ENCODE measurements at regions not wholly inside any gene's neighbourhood (a gene's known extent, or its start where the extent isn't known, plus 50 kb on each side); places are given as distances from the start of the nearest gene placed in this dataset.

DNA sequence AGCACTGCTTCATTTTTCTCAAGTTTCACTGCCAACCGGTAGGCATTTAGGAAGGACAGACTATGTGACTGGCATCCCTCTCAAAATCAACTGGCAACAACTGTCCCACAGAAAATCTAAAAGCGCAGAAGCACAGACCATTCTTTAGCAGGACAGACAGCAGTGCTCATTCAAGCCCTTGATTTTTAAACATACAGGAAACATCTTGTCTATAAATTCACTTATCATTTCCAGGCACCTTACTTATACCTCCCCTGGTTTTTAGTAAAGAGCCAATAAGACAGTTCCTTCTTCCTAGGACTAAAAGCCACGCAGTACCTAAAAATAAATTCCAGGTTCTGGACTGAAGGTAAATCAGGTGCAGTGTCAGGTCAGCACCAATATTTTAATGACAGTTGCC, 343.2 kb upstream of the WWC1 start:
- H3K9ac ChIP-seq (ENCODE audit: low read length), result no peak overlapping the region
- no peaks in the 10 kb centered on the region for H3K9me3 ChIP-seq (ENCODE audit: low read length)

DNA sequence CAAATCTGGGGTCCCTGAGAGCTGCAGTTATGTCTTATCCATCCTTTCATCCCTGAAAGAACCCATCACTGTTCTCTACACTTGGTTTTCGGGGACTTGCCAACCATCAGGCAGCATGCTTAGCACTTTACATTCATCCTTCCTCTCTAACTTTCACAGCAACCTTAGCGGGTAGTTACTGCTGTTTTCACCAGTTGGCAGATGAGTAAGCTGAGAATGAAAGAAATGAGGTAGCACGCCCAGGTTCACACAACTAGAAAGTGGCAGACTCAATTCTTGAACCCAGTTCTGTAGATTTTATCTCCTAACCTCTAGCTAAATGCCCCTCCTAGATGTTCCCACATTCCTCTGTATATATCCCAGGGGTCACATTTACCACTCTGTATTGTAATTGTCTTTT, 342.0 kb upstream of the WWC1 start:
- TF ChIP-seq, protein P1, sequence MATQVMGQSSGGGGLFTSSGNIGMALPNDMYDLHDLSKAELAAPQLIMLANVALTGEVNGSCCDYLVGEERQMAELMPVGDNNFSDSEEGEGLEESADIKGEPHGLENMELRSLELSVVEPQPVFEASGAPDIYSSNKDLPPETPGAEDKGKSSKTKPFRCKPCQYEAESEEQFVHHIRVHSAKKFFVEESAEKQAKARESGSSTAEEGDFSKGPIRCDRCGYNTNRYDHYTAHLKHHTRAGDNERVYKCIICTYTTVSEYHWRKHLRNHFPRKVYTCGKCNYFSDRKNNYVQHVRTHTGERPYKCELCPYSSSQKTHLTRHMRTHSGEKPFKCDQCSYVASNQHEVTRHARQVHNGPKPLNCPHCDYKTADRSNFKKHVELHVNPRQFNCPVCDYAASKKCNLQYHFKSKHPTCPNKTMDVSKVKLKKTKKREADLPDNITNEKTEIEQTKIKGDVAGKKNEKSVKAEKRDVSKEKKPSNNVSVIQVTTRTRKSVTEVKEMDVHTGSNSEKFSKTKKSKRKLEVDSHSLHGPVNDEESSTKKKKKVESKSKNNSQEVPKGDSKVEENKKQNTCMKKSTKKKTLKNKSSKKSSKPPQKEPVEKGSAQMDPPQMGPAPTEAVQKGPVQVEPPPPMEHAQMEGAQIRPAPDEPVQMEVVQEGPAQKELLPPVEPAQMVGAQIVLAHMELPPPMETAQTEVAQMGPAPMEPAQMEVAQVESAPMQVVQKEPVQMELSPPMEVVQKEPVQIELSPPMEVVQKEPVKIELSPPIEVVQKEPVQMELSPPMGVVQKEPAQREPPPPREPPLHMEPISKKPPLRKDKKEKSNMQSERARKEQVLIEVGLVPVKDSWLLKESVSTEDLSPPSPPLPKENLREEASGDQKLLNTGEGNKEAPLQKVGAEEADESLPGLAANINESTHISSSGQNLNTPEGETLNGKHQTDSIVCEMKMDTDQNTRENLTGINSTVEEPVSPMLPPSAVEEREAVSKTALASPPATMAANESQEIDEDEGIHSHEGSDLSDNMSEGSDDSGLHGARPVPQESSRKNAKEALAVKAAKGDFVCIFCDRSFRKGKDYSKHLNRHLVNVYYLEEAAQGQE (IDR thresholded peaks at IDR 0.05; ENCODE audit: borderline replicate concordance), result no peak
- TF ChIP-seq TAF1 (IDR thresholded peaks at IDR 0.05; ENCODE audit: low read depth), result no peak
- TF ChIP-seq EZH2 (IDR thresholded peaks at IDR 0.05; ENCODE audit: borderline replicate concordance, insufficient read depth, low read length, poor library complexity, severe bottlenecking), result no peak
- TF ChIP-seq POLR2AphosphoS5 (IDR thresholded peaks at IDR 0.05), result no peak
- TF ChIP-seq MXI1 (conservative IDR thresholded peaks at IDR 0.05; ENCODE audit: poor library complexity, severe bottlenecking), result no peak
- TF ChIP-seq SMC3 (conservative IDR thresholded peaks at IDR 0.05; ENCODE audit: poor library complexity), result no peak
- TF ChIP-seq, protein P2, sequence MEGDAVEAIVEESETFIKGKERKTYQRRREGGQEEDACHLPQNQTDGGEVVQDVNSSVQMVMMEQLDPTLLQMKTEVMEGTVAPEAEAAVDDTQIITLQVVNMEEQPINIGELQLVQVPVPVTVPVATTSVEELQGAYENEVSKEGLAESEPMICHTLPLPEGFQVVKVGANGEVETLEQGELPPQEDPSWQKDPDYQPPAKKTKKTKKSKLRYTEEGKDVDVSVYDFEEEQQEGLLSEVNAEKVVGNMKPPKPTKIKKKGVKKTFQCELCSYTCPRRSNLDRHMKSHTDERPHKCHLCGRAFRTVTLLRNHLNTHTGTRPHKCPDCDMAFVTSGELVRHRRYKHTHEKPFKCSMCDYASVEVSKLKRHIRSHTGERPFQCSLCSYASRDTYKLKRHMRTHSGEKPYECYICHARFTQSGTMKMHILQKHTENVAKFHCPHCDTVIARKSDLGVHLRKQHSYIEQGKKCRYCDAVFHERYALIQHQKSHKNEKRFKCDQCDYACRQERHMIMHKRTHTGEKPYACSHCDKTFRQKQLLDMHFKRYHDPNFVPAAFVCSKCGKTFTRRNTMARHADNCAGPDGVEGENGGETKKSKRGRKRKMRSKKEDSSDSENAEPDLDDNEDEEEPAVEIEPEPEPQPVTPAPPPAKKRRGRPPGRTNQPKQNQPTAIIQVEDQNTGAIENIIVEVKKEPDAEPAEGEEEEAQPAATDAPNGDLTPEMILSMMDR (IDR thresholded peaks at IDR 0.05; ENCODE audit: poor library complexity, severe bottlenecking), result no peak
- no peak for TF ChIP-seq RAD21 (conservative IDR thresholded peaks at IDR 0.05)
- TF ChIP-seq EP300 (conservative IDR thresholded peaks at IDR 0.05; ENCODE audit: poor library complexity, severe bottlenecking), result no peak
- Histone ChIP-seq H3K9me2 (ENCODE audit: insufficient read depth, low read length) (no peaks in the 10 kb centered on the region), H3K27me3 (ENCODE audit: insufficient read depth, low read depth, low read length) (no peaks in the 10 kb centered on the region), H3K4me2 (ENCODE audit: low read length) (no peak overlapping the region), H3K27ac (ENCODE audit: low read length) (no peak overlapping the region), H4K20me1 (ENCODE audit: insufficient read depth) (no peaks in the 10 kb centered on the region), H2AFZ (ENCODE audit: low read depth, low read length) (no peak overlapping the region), H3K9me3 (ENCODE audit: low read length) (no peaks in the 10 kb centered on the region), H3F3A (ENCODE audit: insufficient read depth, low read length, poor library complexity, severe bottlenecking) (no peaks in the 10 kb centered on the region), H3K36me3 (ENCODE audit: insufficient read depth, low read length) (no peaks in the 10 kb centered on the region), H3K4me3 (ENCODE audit: low read length) (no peak overlapping the region), H3K79me2 (replicated peaks; ENCODE audit: insufficient read depth, low read length) (no peaks in the 10 kb centered on the region), H3K9ac (ENCODE audit: low read length) (no peak overlapping the region)

More for the DNA sequence above, 343.2 kb upstream of the WWC1 start:
- Histone ChIP-seq H3K4me3 (ENCODE audit: low read length) (no peak overlapping the region), H3F3A (ENCODE audit: insufficient read depth, low read length, poor library complexity, severe bottlenecking) (no peaks in the 10 kb centered on the region), H3K27ac (ENCODE audit: low read length) (no peak overlapping the region), H2AFZ (ENCODE audit: low read depth, low read length) (no peak overlapping the region), H3K79me2 (replicated peaks; ENCODE audit: insufficient read depth, low read length) (no peaks in the 10 kb centered on the region), H3K36me3 (ENCODE audit: insufficient read depth, low read length) (no peaks in the 10 kb centered on the region), H3K27me3 (ENCODE audit: insufficient read depth, low read depth, low read length) (no peaks in the 10 kb centered on the region), H4K20me1 (ENCODE audit: insufficient read depth) (no peaks in the 10 kb centered on the region), H3K4me2 (ENCODE audit: low read length) (no peak overlapping the region), H3K9me2 (ENCODE audit: insufficient read depth, low read length) (no peaks in the 10 kb centered on the region)
- TF ChIP-seq EZH2 (IDR thresholded peaks at IDR 0.05; ENCODE audit: borderline replicate concordance, insufficient read depth, low read length, poor library complexity, severe bottlenecking) (no peak), EP300 (conservative IDR thresholded peaks at IDR 0.05; ENCODE audit: poor library complexity, severe bottlenecking) (no peak), MXI1 (conservative IDR thresholded peaks at IDR 0.05; ENCODE audit: poor library complexity, severe bottlenecking) (no peak), SMC3 (conservative IDR thresholded peaks at IDR 0.05; ENCODE audit: poor library complexity) (no peak), TAF1 (IDR thresholded peaks at IDR 0.05; ENCODE audit: low read depth) (no peak), RAD21 (conservative IDR thresholded peaks at IDR 0.05) (no peak), POLR2AphosphoS5 (IDR thresholded peaks at IDR 0.05) (no peak)
- TF ChIP-seq, protein P2 (IDR thresholded peaks at IDR 0.05; ENCODE audit: poor library complexity, severe bottlenecking), result no peak
- TF ChIP-seq, protein P1 (IDR thresholded peaks at IDR 0.05; ENCODE audit: borderline replicate concordance), result no peak
